HUES48 (cell line): ENCODE measurements at regions not wholly inside any gene's neighbourhood (a gene's known extent, or its start where the extent isn't known, plus 50 kb on each side); places are given as distances from the start of the nearest gene placed in this dataset.

Experiments used
- H3K27ac ChIP-seq: one replicate; pipeline ENCODE4 v1.7.0; 2013; ENCODE audit warnings: low read depth, low read length, inconsistent platforms
- H3K27me3 ChIP-seq: 2 replicates; pipeline ENCODE4 v1.6.1; 2013; ENCODE audit warnings: mild to moderate bottlenecking, low read length; ENCODE audit not compliant: control insufficient read depth, insufficient read depth
- H3K36me3 ChIP-seq: 2 replicates; pipeline ENCODE4 v1.6.1; 2013; ENCODE audit warnings: low read length; ENCODE audit not compliant: control insufficient read depth, insufficient read depth
- H3K4me1 ChIP-seq: 2 replicates; pipeline ENCODE4 v1.6.1; 2013; ENCODE audit warnings: mild to moderate bottlenecking, low read length; ENCODE audit not compliant: control insufficient read depth, insufficient read depth
- H3K4me3 ChIP-seq: 2 replicates; pipeline ENCODE4 v1.5.1; 2013; ENCODE audit warnings: mild to moderate bottlenecking, low read depth, low read length
- H3K9ac ChIP-seq: 2 replicates; pipeline ENCODE4 v1.6.1; 2013; ENCODE audit warnings: mild to moderate bottlenecking, low read depth, low read length, moderate library complexity
- H3K9me3 ChIP-seq: 2 replicates; pipeline ENCODE4 v1.6.1; 2013; ENCODE audit warnings: low read length; ENCODE audit not compliant: control insufficient read depth, insufficient read depth

- Histone ChIP-seq H3K36me3 (no peaks in the 10 kb centered on the region), H3K4me3 (no peak overlapping the region), H3K4me1 (no peaks in the 10 kb centered on the region), H3K27ac (no peak overlapping the region), H3K9me3 (no peaks in the 10 kb centered on the region), H3K27me3 (no peaks in the 10 kb centered on the region), H3K9ac (no peak overlapping the region)
Observed at GRCh38 chr18:27696148-27696547, 480.8 kb downstream of the CDH2 start.

GRCh38 chr18:27695503-27695902 is 481.4 kb downstream of the CDH2 start:
- no peaks in the 10 kb centered on the region for H3K4me1 ChIP-seq
- H3K27me3 ChIP-seq = no peaks in the 10 kb centered on the region
- H3K4me3 ChIP-seq = no peak overlapping the region
- H3K27ac ChIP-seq = no peak overlapping the region
- no peak overlapping the region for H3K9ac ChIP-seq
- no peaks in the 10 kb centered on the region for H3K9me3 ChIP-seq
- no peaks in the 10 kb centered on the region for H3K36me3 ChIP-seq

GRCh38 chr18:27695052-27695451 is 481.9 kb downstream of the CDH2 start:
- no peaks in the 10 kb centered on the region for H3K27me3 ChIP-seq

GRCh38 chr18:27688581-27688980 is 488.3 kb downstream of the CDH2 start:
- H3K36me3 ChIP-seq = no peaks in the 10 kb centered on the region
- H3K4me3 ChIP-seq = no peak overlapping the region
- H3K27me3 ChIP-seq = no peaks in the 10 kb centered on the region
- no peaks in the 10 kb centered on the region for H3K4me1 ChIP-seq
- no peak overlapping the region for H3K9ac ChIP-seq
- no peak overlapping the region for H3K27ac ChIP-seq
- peaks cover 8% of the 10 kb centered on the region for H3K9me3 ChIP-seq

More at GRCh38 chr18:27695052-27695451, 481.9 kb downstream of the CDH2 start:
- H3K9ac ChIP-seq = no peak overlapping the region
- H3K4me1 ChIP-seq = no peaks in the 10 kb centered on the region
- no peaks in the 10 kb centered on the region for H3K36me3 ChIP-seq
- no peak overlapping the region for H3K4me3 ChIP-seq
- H3K9me3 ChIP-seq = no peaks in the 10 kb centered on the region
- H3K27ac ChIP-seq = no peak overlapping the region

DNA sequence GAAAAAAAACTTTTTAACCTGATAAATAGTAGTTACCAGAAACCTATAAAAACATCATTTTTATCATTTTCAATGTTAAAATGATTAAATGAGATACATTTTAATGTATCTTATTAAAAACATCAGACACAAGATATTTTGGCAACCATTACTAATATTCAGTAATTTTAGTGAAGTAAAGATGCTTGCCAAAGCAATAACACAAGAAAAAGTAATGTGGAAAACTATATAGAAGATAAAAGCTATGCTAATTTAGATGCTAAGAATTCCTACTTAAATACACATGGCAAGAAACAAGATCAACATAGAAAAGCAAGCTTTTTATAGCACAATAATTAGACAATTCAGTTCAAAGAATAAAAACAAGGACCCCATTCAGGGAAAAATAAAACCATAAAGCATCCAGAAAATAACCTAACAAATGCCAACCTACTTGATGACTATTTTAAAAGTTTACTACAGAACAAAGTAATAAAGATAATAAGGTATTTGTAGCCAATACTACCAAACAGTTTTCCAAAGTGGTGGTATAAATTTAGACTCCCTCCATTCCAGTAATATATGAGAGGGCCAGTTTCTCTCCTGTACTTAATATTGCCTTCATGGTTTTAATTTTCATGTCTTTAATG is 489.5 kb downstream of the CDH2 start:
- Histone ChIP-seq H3K9me3 (peaks cover 8% of the 10 kb centered on the region), H3K27me3 (no peaks in the 10 kb centered on the region), H3K9ac (no peak overlapping the region), H3K4me3 (no peak overlapping the region), H3K36me3 (no peaks in the 10 kb centered on the region), H3K4me1 (no peaks in the 10 kb centered on the region), H3K27ac (no peak overlapping the region)

GRCh38 chr18:27685807-27686412 is 491.0 kb downstream of the CDH2 start:
- Histone ChIP-seq H3K9ac (no peak overlapping the region), H3K4me1 (no peaks in the 10 kb centered on the region), H3K4me3 (no peak overlapping the region)

DNA sequence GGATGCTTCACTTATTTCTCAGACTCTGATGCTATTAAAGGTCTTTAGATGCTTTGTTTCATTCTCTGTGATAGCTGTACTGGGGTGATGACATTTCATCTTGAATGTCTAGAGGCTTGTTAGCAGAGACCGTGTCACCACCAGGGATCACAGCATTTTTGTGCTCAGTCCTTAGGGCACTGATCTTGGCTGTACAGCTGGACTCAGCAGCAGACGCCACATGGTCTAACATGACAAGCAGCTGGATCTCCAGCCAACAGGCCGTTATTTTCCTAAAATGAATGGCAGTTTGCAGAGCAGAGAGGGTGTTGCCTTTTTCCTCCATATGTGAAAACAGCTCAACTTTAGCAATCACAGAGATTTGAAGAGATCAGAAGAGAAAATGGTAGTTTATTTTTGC is 491.8 kb downstream of the CDH2 start:
- no peaks in the 10 kb centered on the region for H3K27me3 ChIP-seq
- H3K9ac ChIP-seq = no peak overlapping the region
- H3K9me3 ChIP-seq = peaks cover 8% of the 10 kb centered on the region
- H3K27ac ChIP-seq = no peak overlapping the region
- no peaks in the 10 kb centered on the region for H3K4me1 ChIP-seq
- H3K36me3 ChIP-seq = no peaks in the 10 kb centered on the region
- H3K4me3 ChIP-seq = no peak overlapping the region

More at GRCh38 chr18:27685807-27686412, 491.0 kb downstream of the CDH2 start:
- H3K27ac ChIP-seq = no peak overlapping the region
- H3K36me3 ChIP-seq = no peaks in the 10 kb centered on the region
- peaks cover 8% of the 10 kb centered on the region for H3K9me3 ChIP-seq
- H3K27me3 ChIP-seq = no peaks in the 10 kb centered on the region

DNA sequence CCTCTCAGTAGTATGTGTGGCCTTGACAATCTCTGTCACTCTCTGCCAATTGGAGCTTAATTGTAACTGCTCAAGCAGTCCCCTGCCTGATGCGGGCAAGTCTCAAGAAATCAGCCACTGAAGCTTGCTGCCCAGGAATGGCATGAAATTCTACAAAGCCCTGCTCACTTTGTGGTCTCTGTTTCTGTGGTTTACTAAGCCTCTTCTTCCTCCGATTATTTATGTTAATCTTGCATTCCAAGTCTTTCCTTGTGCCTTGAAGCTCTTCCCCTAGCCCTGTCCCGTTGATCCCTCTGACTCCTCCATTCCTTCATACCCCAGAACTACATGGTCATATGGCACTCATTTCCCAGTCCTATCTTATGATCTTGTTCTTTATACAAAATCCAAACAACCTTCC is 489.3 kb upstream of the CHST9 start:
- H3K27ac ChIP-seq = no peak overlapping the region

DNA sequence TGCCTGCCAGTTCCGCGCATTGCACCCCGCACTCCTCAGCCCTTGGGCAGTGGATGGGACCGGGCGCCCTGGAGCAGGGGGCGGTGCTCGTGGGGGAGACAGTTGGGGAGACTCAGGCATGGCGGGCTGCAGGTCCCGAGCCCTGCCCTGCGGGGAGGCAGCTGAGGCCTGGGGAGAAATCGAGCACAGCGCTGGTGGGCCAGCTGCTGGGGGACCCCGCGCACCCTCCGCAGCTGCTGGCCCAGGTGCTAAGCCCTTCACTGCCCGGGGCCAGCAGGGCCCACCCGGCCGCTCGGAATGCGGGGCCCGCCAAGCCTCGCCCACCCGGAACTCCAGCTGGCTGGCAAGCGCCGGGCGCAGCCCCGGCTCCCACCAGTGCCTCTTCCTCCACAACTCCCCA is 488.8 kb upstream of the CHST9 start:
- Histone ChIP-seq H3K36me3 (no peaks in the 10 kb centered on the region), H3K4me1 (no peaks in the 10 kb centered on the region), H3K4me3 (no peak overlapping the region), H3K27ac (no peak overlapping the region), H3K9me3 (no peaks in the 10 kb centered on the region), H3K9ac (no peak overlapping the region), H3K27me3 (no peaks in the 10 kb centered on the region)

More for the DNA sequence above, 489.3 kb upstream of the CHST9 start:
- H3K4me3 ChIP-seq = no peak overlapping the region
- no peaks in the 10 kb centered on the region for H3K9me3 ChIP-seq
- H3K4me1 ChIP-seq = no peaks in the 10 kb centered on the region
- H3K27me3 ChIP-seq = no peaks in the 10 kb centered on the region
- H3K36me3 ChIP-seq = no peaks in the 10 kb centered on the region
- no peak overlapping the region for H3K9ac ChIP-seq

GRCh38 chr18:27668158-27668557 is 483.1 kb upstream of the CHST9 start:
- Histone ChIP-seq H3K36me3 (no peaks in the 10 kb centered on the region), H3K9me3 (no peaks in the 10 kb centered on the region), H3K27me3 (no peaks in the 10 kb centered on the region), H3K27ac (no peak overlapping the region), H3K4me3 (no peak overlapping the region), H3K4me1 (peaks cover 18% of the 10 kb centered on the region), H3K9ac (no peak overlapping the region)

GRCh38 chr18:27667064-27667463 is 482.0 kb upstream of the CHST9 start:
- no peak overlapping the region for H3K27ac ChIP-seq
- H3K4me3 ChIP-seq = no peak overlapping the region
- H3K9ac ChIP-seq = no peak overlapping the region
- H3K36me3 ChIP-seq = no peaks in the 10 kb centered on the region
- no peaks in the 10 kb centered on the region for H3K27me3 ChIP-seq
- H3K9me3 ChIP-seq = no peaks in the 10 kb centered on the region
- H3K4me1 ChIP-seq = peaks cover 27% of the 10 kb centered on the region
